22Rv1 (cell line): ENCODE measurements at regions not wholly inside any gene's neighbourhood (a gene's known extent, or its start where the extent isn't known, plus 50 kb on each side); places are given as distances from the start of the nearest gene placed in this dataset.

Experiments
- H3K27ac ChIP-seq: fragments of 450-650 bp; 2 replicates; pipeline ENCODE4 v1.5.1; 2017
- CTCF ChIP-seq: fragments of 450-650 bp; IDR thresholded peaks from 2 replicates; pipeline ENCODE4 v1.5.1; 2017; ENCODE audit warnings: mild to moderate bottlenecking
- ZFX ChIP-seq: fragments of 450-650 bp; IDR thresholded peaks from 2 replicates; pipeline ENCODE4 v1.6.1; 2017; ENCODE audit warnings: antibody characterized with exemption, borderline replicate concordance

- H3K27ac ChIP-seq = no peak overlapping the region
- TF ChIP-seq ZFX (no peak), CTCF (peak; percentile 28; the same call in 1 of the 2 replicates)
Observed at GRCh38 chr9:89234205-89235067, 55.8 kb upstream of the SHC3 start.

- TF ChIP-seq ZFX = no peak
- TF ChIP-seq CTCF = no peak
- H3K27ac ChIP-seq = no peak overlapping the region
Observed at GRCh38 chr9:89236955-89237573, 58.4 kb upstream of the SHC3 start.

GRCh38 chr9:89238424-89238823, 59.8 kb upstream of the SHC3 start:
- H3K27ac ChIP-seq = no peak overlapping the region
- no peak for TF ChIP-seq CTCF
- no peak for TF ChIP-seq ZFX

- TF ChIP-seq CTCF = no peak
- TF ChIP-seq ZFX = no peak
- no peak overlapping the region for H3K27ac ChIP-seq
Observed at GRCh38 chr9:89243296-89244061, 64.9 kb upstream of the SHC3 start.

GRCh38 chr9:89246840-89247239, 64.2 kb upstream of the CKS2 start:
- TF ChIP-seq ZFX = no peak
- no peak for TF ChIP-seq CTCF
- H3K27ac ChIP-seq = no peak overlapping the region

GRCh38 chr9:89247431-89248353, 63.3 kb upstream of the CKS2 start:
- TF ChIP-seq CTCF = no peak

More at GRCh38 chr9:89247431-89248353, 63.3 kb upstream of the CKS2 start:
- H3K27ac ChIP-seq = peak overlapping the region; percentile 38
